GM23338 (cell line): ENCODE measurements at regions not wholly inside any gene's neighbourhood (a gene's known extent, or its start where the extent isn't known, plus 50 kb on each side); places are given as distances from the start of the nearest gene placed in this dataset.

ENCODE experiments used
- ATAC-seq: fragments of 200-7000 bp; cut with Tn5 transposase; 3 replicates; pipeline ENCODE4 v1.9.1; 2020
- DNase-seq: peaks from one replicate; pipeline ENCODE4 v3.0.0-alpha.2; 2015; ENCODE audit warnings: low spot score
- H2AFZ ChIP-seq: fragments of 200-600 bp; sonication (generic); 2 replicates; pipeline ENCODE4 v1.8.0; 2016; ENCODE audit warnings: antibody characterized with exemption, mild to moderate bottlenecking, moderate library complexity
- H3F3A ChIP-seq: fragments of 200-600 bp; sonication (generic); replicated peaks from 2 replicates; pipeline ENCODE4 v1.8.0; 2017; ENCODE audit warnings: antibody characterized with exemption, mixed run types, low read depth
- H3K27ac ChIP-seq: fragments of 200-600 bp; sonication (generic); 2 replicates; pipeline ENCODE4 v1.6.1; 2016; ENCODE audit warnings: low read depth
- H3K27me3 ChIP-seq: fragments of 200-600 bp; sonication (generic); 2 replicates; pipeline ENCODE4 v1.8.0; 2016; ENCODE audit warnings: mild to moderate bottlenecking, mixed run types, moderate library complexity; ENCODE audit not compliant: insufficient read depth
- H3K36me3 ChIP-seq: fragments of 200-600 bp; sonication (generic); 2 replicates; pipeline ENCODE4 v1.8.0; 2016; ENCODE audit warnings: mild to moderate bottlenecking; ENCODE audit not compliant: insufficient read depth
- H3K4me1 ChIP-seq: fragments of 200-600 bp; sonication (generic); 2 replicates; pipeline ENCODE4 v1.8.0; 2016; ENCODE audit warnings: mild to moderate bottlenecking, moderate library complexity; ENCODE audit not compliant: insufficient read depth
- H3K4me2 ChIP-seq: fragments of 200-600 bp; sonication (generic); 2 replicates; pipeline ENCODE4 v1.7.1; 2017; ENCODE audit warnings: mixed run types
- H3K4me3 ChIP-seq: fragments of 200-600 bp; sonication (generic); 2 replicates; pipeline ENCODE4 v1.6.1; 2016; ENCODE audit warnings: mixed run types
- H3K79me2 ChIP-seq: fragments of 200-600 bp; sonication (generic); replicated peaks from 2 replicates; pipeline ENCODE4 v1.8.0; 2017; ENCODE audit warnings: mild to moderate bottlenecking; ENCODE audit not compliant: insufficient read depth
- H3K9me2 ChIP-seq: fragments of 200-600 bp; sonication (generic); 2 replicates; pipeline ENCODE4 v1.8.0; 2017; ENCODE audit not compliant: insufficient read depth
- H4K20me1 ChIP-seq: fragments of 200-600 bp; sonication (generic); replicated peaks from 2 replicates; pipeline ENCODE4 v1.8.0; 2017; ENCODE audit warnings: mild to moderate bottlenecking; ENCODE audit not compliant: insufficient read depth
- H3K27ac Mint-ChIP-seq: 2 replicates; pipeline ENCODE4 v1.8.0; 2020; ENCODE audit warnings: inconsistent platforms, mild to moderate bottlenecking, moderate library complexity, mixed read lengths
- H3K27me3 Mint-ChIP-seq: 3 replicates; pipeline ENCODE4 v1.8.0; 2022; ENCODE audit warnings: low read depth, mild to moderate bottlenecking, moderate library complexity, mixed read lengths, inconsistent platforms; ENCODE audit not compliant: insufficient read depth, poor library complexity
- H3K36me3 Mint-ChIP-seq: 3 replicates; pipeline ENCODE4 v1.8.0; 2021; ENCODE audit warnings: low read depth, mild to moderate bottlenecking, inconsistent platforms, moderate library complexity, mixed read lengths
- H3K4me1 Mint-ChIP-seq: 3 replicates; pipeline ENCODE4 v1.8.0; 2020; ENCODE audit warnings: mild to moderate bottlenecking, inconsistent platforms, mixed read lengths
- H3K4me3 Mint-ChIP-seq: 3 replicates; pipeline ENCODE4 v1.8.0; 2021; ENCODE audit warnings: moderate library complexity, mild to moderate bottlenecking, inconsistent platforms, mixed read lengths
- H3K9me3 Mint-ChIP-seq: 3 replicates; pipeline ENCODE4 v1.8.0; 2020; ENCODE audit warnings: moderate library complexity, mild to moderate bottlenecking, inconsistent platforms, mixed read lengths
- CREB1 ChIP-seq: fragments of 250-450 bp; sonication (Bioruptor Pico); IDR thresholded peaks from 2 replicates; pipeline ENCODE4 v1.5.0; 2020; ENCODE audit warnings: low read depth, mild to moderate bottlenecking, moderate library complexity
- CTCF ChIP-seq, 2 experiments: fragments of 200-600 bp in 1 of 2; sonication (generic) in 1 of 2; conservative IDR thresholded peaks; 2 replicates each; pipeline versions ENCODE4 v1.5.1 to v1.6.1; 2016 to 2017; ENCODE audit warnings: antibody characterized with exemption in 2 of 2, low read depth in 2 of 2, mild to moderate bottlenecking in 2 of 2, moderate library complexity in 1 of 2
- ETS1 ChIP-seq: IDR thresholded peaks from 2 replicates; pipeline ENCODE4 v1.6.1; 2016; ENCODE audit warnings: antibody characterized with exemption
- EZH2 ChIP-seq: fragments of 200-600 bp; sonication (generic); IDR thresholded peaks from one replicate; pipeline ENCODE4 v1.8.0; 2017; ENCODE audit warnings: antibody characterized with exemption, mild to moderate bottlenecking, low read depth; ENCODE audit not compliant: unreplicated experiment
- EZH2phosphoT487 ChIP-seq: fragments of 200-600 bp; sonication (generic); IDR thresholded peaks from one replicate; pipeline ENCODE4 v1.8.1; 2018; ENCODE audit warnings: antibody characterized with exemption; ENCODE audit not compliant: unreplicated experiment
- JUNB ChIP-seq: IDR thresholded peaks from one replicate; pipeline ENCODE4 v1.6.1; 2016; ENCODE audit warnings: antibody characterized with exemption; ENCODE audit not compliant: unreplicated experiment
- NANOG ChIP-seq: IDR thresholded peaks from 2 replicates; pipeline ENCODE4 v1.6.1; 2016; ENCODE audit warnings: antibody characterized with exemption, borderline replicate concordance
- POLR2AphosphoS5 ChIP-seq: IDR thresholded peaks from 2 replicates; pipeline ENCODE4 v1.6.1; 2016; ENCODE audit warnings: antibody characterized with exemption, low read depth
- REST ChIP-seq: IDR thresholded peaks from one replicate; pipeline ENCODE4 v1.6.1; 2018; ENCODE audit warnings: antibody characterized with exemption; ENCODE audit not compliant: unreplicated experiment
- STAT1 ChIP-seq: IDR thresholded peaks from one replicate; pipeline ENCODE4 v1.6.1; 2016; ENCODE audit warnings: antibody characterized with exemption; ENCODE audit not compliant: unreplicated experiment
- ZNF114 ChIP-seq: fragments of 250-450 bp; sonication (Bioruptor Pico); IDR thresholded peaks from 2 replicates; pipeline ENCODE4 v1.5.0; 2020; ENCODE audit warnings: mild to moderate bottlenecking, moderate library complexity
- ZNF331 ChIP-seq: fragments of 250-450 bp; sonication (Bioruptor Pico); IDR thresholded peaks from 2 replicates; pipeline ENCODE4 v1.5.0; 2020; ENCODE audit warnings: low read depth, mild to moderate bottlenecking, moderate library complexity
- ZNF462 ChIP-seq: fragments of 250-450 bp; sonication (Bioruptor Pico); IDR thresholded peaks from 2 replicates; pipeline ENCODE4 v1.5.0; 2020; ENCODE audit warnings: mild to moderate bottlenecking, moderate library complexity

- Histone ChIP-seq H3F3A (no peaks in the 10 kb centered on the region), H2AFZ (no peak overlapping the region), H3K27ac (no peak overlapping the region), H3K9me2 (no peaks in the 10 kb centered on the region), H4K20me1 (no peaks in the 10 kb centered on the region), H3K36me3 (no peaks in the 10 kb centered on the region), H3K79me2 (no peaks in the 10 kb centered on the region), H3K27me3 (no peaks in the 10 kb centered on the region), H3K4me3 (no peak overlapping the region), H3K4me1 (no peaks in the 10 kb centered on the region), H3K4me2 (no peak overlapping the region)
- H3K27me3 Mint-ChIP-seq, result no peaks in the 10 kb centered on the region
- no peaks in the 10 kb centered on the region for H3K36me3 Mint-ChIP-seq
- no peak overlapping the region for H3K27ac Mint-ChIP-seq
- DNase-seq (no peak), ATAC-seq (no peak)
- TF ChIP-seq STAT1 (no peak), ZNF462 (CRISPR knock-in tag) (no peak), NANOG (no peak), POLR2AphosphoS5 (no peak), EZH2 (no peak), REST (no peak), JUNB (no peak), CREB1 (no peak), EZH2phosphoT487 (no peak), ETS1 (no peak), ZNF331 (CRISPR knock-in tag) (no peak), ZNF114 (CRISPR knock-in tag) (no peak), CTCF (conservative IDR thresholded peaks at IDR 0.05; ENCODE audit: low read depth in 2 of 2) (no peak)
- no peaks in the 10 kb centered on the region for H3K9me3 Mint-ChIP-seq
- H3K4me3 Mint-ChIP-seq, result no peak overlapping the region
- H3K4me1 Mint-ChIP-seq, result no peaks in the 10 kb centered on the region
These were observed 380.1 kb upstream of the NUDT12 start for GRCh38 chr5:103942587-103943186.
